ENCODE measurements at regions not wholly inside any gene's neighbourhood (a gene's known extent, or its start where the extent isn't known, plus 50 kb on each side); places are given as distances from the start of the nearest gene placed in this dataset.

DNA sequence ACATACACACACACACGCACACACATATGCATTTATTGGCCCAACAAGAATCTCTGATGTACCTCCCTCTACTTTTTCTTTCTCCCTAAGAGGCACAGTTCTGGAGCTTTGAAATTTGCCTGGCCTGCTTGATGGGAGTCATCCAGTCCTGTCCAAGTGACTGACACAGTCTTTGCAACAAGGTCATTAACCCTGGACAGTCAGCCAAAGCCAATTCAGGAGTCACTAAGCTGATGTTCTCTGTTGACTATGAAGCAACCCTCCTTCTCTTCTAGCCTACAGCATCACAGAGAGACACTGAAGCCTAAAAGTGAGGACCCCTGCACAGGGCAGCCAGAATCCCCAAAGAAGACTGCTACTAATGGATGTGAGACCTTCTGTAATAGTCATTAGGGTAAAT, 123.1 kb downstream of the HHIPL2 start:
- Histone ChIP-seq H3K9me3 (ENCODE audit: control insufficient read depth, low read length) (peaks cover 12% of the 10 kb centered on the region), H2BK5ac (ENCODE audit: low read depth, low read length, poor library complexity, severe bottlenecking) (no peak overlapping the region), H3K4me3 (ENCODE audit: insufficient read depth in 1 of 2, low read depth in 1 of 2, low read length in 2 of 2) (no peak overlapping the region), H3K18ac (ENCODE audit: low read depth in 1 of 2, low read length in 2 of 2) (no peak overlapping the region), H3K23ac (ENCODE audit: low read length in 2 of 2) (no peak overlapping the region), H2AK5ac (ENCODE audit: low read length, severe bottlenecking) (no peak overlapping the region), H3K27ac (ENCODE audit: low read length, poor library complexity, severe bottlenecking) (no peak overlapping the region), H3K79me1 (replicated peaks; ENCODE audit: low read length, poor library complexity, severe bottlenecking) (no peaks in the 10 kb centered on the region), H3K14ac (ENCODE audit: low read length in 2 of 2) (no peak overlapping the region), H3K36me3 (ENCODE audit: control insufficient read depth in 1 of 2, insufficient read depth in 2 of 2, low read depth in 1 of 2, low read length in 2 of 2) (no peaks in the 10 kb centered on the region), H3K27me3 (ENCODE audit: control insufficient read depth in 1 of 2, insufficient read depth in 1 of 2, low read length in 2 of 2) (peaks cover 0 to 6% of the 10 kb centered on the region in 2 experiments), H2BK120ac (ENCODE audit: low read depth, low read length) (no peak overlapping the region), H3K9ac (ENCODE audit: low read length) (no peak overlapping the region), H4K8ac (ENCODE audit: low read length) (no peak overlapping the region), H3K4ac (ENCODE audit: low read depth in 1 of 2, low read length in 2 of 2) (no peak overlapping the region), H2BK12ac (ENCODE audit: low read length in 2 of 2) (no peak overlapping the region), H3K4me1 (ENCODE audit: control insufficient read depth, insufficient read depth, low read depth, low read length) (no peaks in the 10 kb centered on the region), H2AFZ (ENCODE audit: low read depth, low read length) (no peak overlapping the region), H4K91ac (ENCODE audit: low read length) (no peak overlapping the region), H2BK15ac (ENCODE audit: low read depth, poor library complexity, severe bottlenecking) (no peak overlapping the region), H3K4me2 (ENCODE audit: low read length, poor library complexity, severe bottlenecking) (no peak overlapping the region)
- WGBS: 91% methylated on average over 1 of the region's 1 CpG
- no peak for DNase-seq

DNA sequence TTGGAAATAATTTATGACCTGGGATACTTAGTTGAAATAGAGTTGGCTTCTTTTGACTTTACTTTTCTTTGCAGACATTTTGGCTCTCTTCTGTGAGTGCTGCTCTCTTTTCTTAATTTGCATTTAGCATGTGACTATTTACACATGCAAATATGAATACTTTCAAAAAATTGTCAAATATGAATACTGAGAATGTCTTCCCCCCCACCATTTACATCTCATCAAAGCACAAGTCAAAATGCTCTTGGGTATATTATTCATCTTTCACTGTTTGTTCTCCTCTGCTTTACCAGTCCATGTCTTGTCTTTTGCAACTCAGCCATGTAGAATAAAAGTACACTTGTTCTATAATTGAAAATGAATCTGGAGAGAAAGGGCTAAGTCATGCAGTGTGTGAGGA, 126.5 kb downstream of the HHIPL2 start:
- Histone ChIP-seq H4K91ac (ENCODE audit: low read length) (no peak overlapping the region), H3K27ac (ENCODE audit: low read length, poor library complexity, severe bottlenecking) (no peak overlapping the region), H3K14ac (ENCODE audit: low read length in 2 of 2) (no peak overlapping the region), H3K4me2 (ENCODE audit: low read length, poor library complexity, severe bottlenecking) (no peak overlapping the region), H2BK5ac (ENCODE audit: low read depth, low read length, poor library complexity, severe bottlenecking) (no peak overlapping the region), H2BK12ac (ENCODE audit: low read length in 2 of 2) (no peak overlapping the region), H3K4me3 (ENCODE audit: insufficient read depth in 1 of 2, low read depth in 1 of 2, low read length in 2 of 2) (no peak overlapping the region), H3K27me3 (ENCODE audit: control insufficient read depth in 1 of 2, insufficient read depth in 1 of 2, low read length in 2 of 2) (peaks cover 0 to 6% of the 10 kb centered on the region in 2 experiments), H3K79me1 (replicated peaks; ENCODE audit: low read length, poor library complexity, severe bottlenecking) (no peaks in the 10 kb centered on the region), H2AFZ (ENCODE audit: low read depth, low read length) (no peak overlapping the region), H2BK15ac (ENCODE audit: low read depth, poor library complexity, severe bottlenecking) (no peak overlapping the region), H3K4me1 (ENCODE audit: control insufficient read depth, insufficient read depth, low read depth, low read length) (no peaks in the 10 kb centered on the region), H3K36me3 (ENCODE audit: control insufficient read depth in 1 of 2, insufficient read depth in 2 of 2, low read depth in 1 of 2, low read length in 2 of 2) (no peaks in the 10 kb centered on the region), H3K9me3 (ENCODE audit: control insufficient read depth, low read length) (peaks cover 10% of the 10 kb centered on the region), H3K23ac (ENCODE audit: low read length in 2 of 2) (no peak overlapping the region), H2AK5ac (ENCODE audit: low read length, severe bottlenecking) (no peak overlapping the region), H2BK120ac (ENCODE audit: low read depth, low read length) (no peak overlapping the region), H3K18ac (ENCODE audit: low read depth in 1 of 2, low read length in 2 of 2) (no peak overlapping the region), H3K4ac (ENCODE audit: low read depth in 1 of 2, low read length in 2 of 2) (no peak overlapping the region), H3K9ac (ENCODE audit: low read length) (no peak overlapping the region), H4K8ac (ENCODE audit: low read length) (no peak overlapping the region)
- DNase-seq: no peak

DNA sequence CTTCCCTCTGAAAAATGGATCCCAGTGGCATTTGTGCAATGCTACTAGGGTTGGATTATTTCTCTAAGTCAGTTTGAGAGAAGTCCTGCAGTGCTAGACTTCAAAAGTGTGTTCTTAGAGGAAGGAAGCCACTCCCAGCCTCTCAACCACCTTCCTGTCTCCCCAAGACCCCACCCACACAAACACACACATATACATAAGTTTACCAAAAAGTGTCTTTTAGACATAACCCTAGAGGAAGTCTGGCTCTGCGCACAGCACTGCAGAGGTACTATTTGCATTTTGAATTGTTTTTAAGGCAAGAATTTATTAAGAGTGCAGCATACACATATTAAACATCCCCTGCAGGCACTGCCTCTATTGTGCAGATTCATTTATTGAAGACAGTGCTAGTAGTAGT, 127.3 kb downstream of the HHIPL2 start:
- Histone ChIP-seq H2BK12ac (ENCODE audit: low read length in 2 of 2) (no peak overlapping the region), H2BK15ac (ENCODE audit: low read depth, poor library complexity, severe bottlenecking) (no peak overlapping the region), H2BK5ac (ENCODE audit: low read depth, low read length, poor library complexity, severe bottlenecking) (no peak overlapping the region), H3K4me2 (ENCODE audit: low read length, poor library complexity, severe bottlenecking) (no peak overlapping the region), H4K91ac (ENCODE audit: low read length) (no peak overlapping the region), H3K4me1 (ENCODE audit: control insufficient read depth, insufficient read depth, low read depth, low read length) (no peaks in the 10 kb centered on the region), H3K27me3 (ENCODE audit: control insufficient read depth in 1 of 2, insufficient read depth in 1 of 2, low read length in 2 of 2) (peaks cover 0 to 6% of the 10 kb centered on the region in 2 experiments), H3K36me3 (ENCODE audit: control insufficient read depth in 1 of 2, insufficient read depth in 2 of 2, low read depth in 1 of 2, low read length in 2 of 2) (no peaks in the 10 kb centered on the region), H3K27ac (ENCODE audit: low read length, poor library complexity, severe bottlenecking) (no peak overlapping the region), H3K9me3 (ENCODE audit: control insufficient read depth, low read length) (peaks cover 7% of the 10 kb centered on the region), H3K9ac (ENCODE audit: low read length) (no peak overlapping the region), H2AK5ac (ENCODE audit: low read length, severe bottlenecking) (no peak overlapping the region), H3K18ac (ENCODE audit: low read depth in 1 of 2, low read length in 2 of 2) (no peak overlapping the region), H3K23ac (ENCODE audit: low read length in 2 of 2) (no peak overlapping the region), H4K8ac (ENCODE audit: low read length) (no peak overlapping the region), H3K4me3 (ENCODE audit: insufficient read depth in 1 of 2, low read depth in 1 of 2, low read length in 2 of 2) (no peak overlapping the region), H3K4ac (ENCODE audit: low read depth in 1 of 2, low read length in 2 of 2) (no peak overlapping the region), H2BK120ac (ENCODE audit: low read depth, low read length) (no peak overlapping the region), H3K79me1 (replicated peaks; ENCODE audit: low read length, poor library complexity, severe bottlenecking) (no peaks in the 10 kb centered on the region), H2AFZ (ENCODE audit: low read depth, low read length) (no peak overlapping the region), H3K14ac (ENCODE audit: low read length in 2 of 2) (no peak overlapping the region)
- no peak for DNase-seq
- WGBS: no CpG with 5 or more reads among the region's 1 CpG

DNA sequence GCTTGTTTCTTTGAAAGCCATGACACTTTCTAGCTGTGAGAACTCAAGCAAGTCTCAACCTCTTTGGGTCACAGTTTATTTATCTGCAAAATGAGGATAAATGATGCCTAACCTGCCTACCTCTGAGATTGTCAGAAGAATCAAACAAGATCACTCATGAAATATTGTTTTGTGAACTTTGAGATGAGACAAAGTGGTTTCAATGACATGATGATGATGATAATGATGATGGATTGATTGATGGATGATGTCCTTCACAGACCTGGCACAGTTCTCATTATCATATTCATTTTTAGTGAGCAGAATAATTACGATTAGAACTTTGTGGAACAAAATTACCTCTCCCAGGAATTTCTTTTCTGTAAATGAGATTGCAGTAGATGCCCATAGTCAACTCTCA, 129.2 kb downstream of the HHIPL2 start:
- H3K9ac ChIP-seq (ENCODE audit: low read length): no peak overlapping the region
- no peak overlapping the region for H3K14ac ChIP-seq (ENCODE audit: low read length in 2 of 2)
- no peak overlapping the region for H3K4ac ChIP-seq (ENCODE audit: low read depth in 1 of 2, low read length in 2 of 2)
- no peak overlapping the region for H2BK120ac ChIP-seq (ENCODE audit: low read depth, low read length)
- no peaks in the 10 kb centered on the region for H3K36me3 ChIP-seq (ENCODE audit: control insufficient read depth in 1 of 2, insufficient read depth in 2 of 2, low read depth in 1 of 2, low read length in 2 of 2)
- H3K27me3 ChIP-seq (ENCODE audit: control insufficient read depth in 1 of 2, insufficient read depth in 1 of 2, low read length in 2 of 2): peaks cover 0 to 6% of the 10 kb centered on the region in 2 experiments
- no peaks in the 10 kb centered on the region for H3K79me1 ChIP-seq (replicated peaks; ENCODE audit: low read length, poor library complexity, severe bottlenecking)
- H3K27ac ChIP-seq (ENCODE audit: low read length, poor library complexity, severe bottlenecking): no peak overlapping the region
- no peak overlapping the region for H3K23ac ChIP-seq (ENCODE audit: low read length in 2 of 2)
- no peak overlapping the region for H4K91ac ChIP-seq (ENCODE audit: low read length)
- no peak overlapping the region for H3K4me2 ChIP-seq (ENCODE audit: low read length, poor library complexity, severe bottlenecking)
- no peak for DNase-seq
- H2AK5ac ChIP-seq (ENCODE audit: low read length, severe bottlenecking): no peak overlapping the region
- no peak overlapping the region for H4K8ac ChIP-seq (ENCODE audit: low read length)
- no peaks in the 10 kb centered on the region for H3K9me3 ChIP-seq (ENCODE audit: control insufficient read depth, low read length)
- no peak overlapping the region for H2AFZ ChIP-seq (ENCODE audit: low read depth, low read length)
- no peak overlapping the region for H2BK15ac ChIP-seq (ENCODE audit: low read depth, poor library complexity, severe bottlenecking)
- H3K4me1 ChIP-seq (ENCODE audit: control insufficient read depth, insufficient read depth, low read depth, low read length): no peaks in the 10 kb centered on the region
- H2BK5ac ChIP-seq (ENCODE audit: low read depth, low read length, poor library complexity, severe bottlenecking): no peak overlapping the region
- H3K4me3 ChIP-seq (ENCODE audit: insufficient read depth in 1 of 2, low read depth in 1 of 2, low read length in 2 of 2): no peak overlapping the region
- no peak overlapping the region for H2BK12ac ChIP-seq (ENCODE audit: low read length in 2 of 2)
- no peak overlapping the region for H3K18ac ChIP-seq (ENCODE audit: low read depth in 1 of 2, low read length in 2 of 2)
- no CpG with 5 or more reads among the region's 1 CpG for WGBS

All from mesenchymal stem cell (in vitro differentiated cells and primary cell).